ENCODE measurements at regions not wholly inside any gene's neighbourhood (a gene's known extent, or its start where the extent isn't known, plus 50 kb on each side); places are given as distances from the start of the nearest gene placed in this dataset.

- Histone ChIP-seq H3K4me1 (ENCODE audit: low read length) (no peaks in the 10 kb centered on the region), H4K20me1 (ENCODE audit: insufficient read depth, low read length) (no peaks in the 10 kb centered on the region), H3K79me2 (ENCODE audit: low read length) (no peaks in the 10 kb centered on the region), H3K9me2 (replicated peaks; ENCODE audit: insufficient read depth, low read length) (no peaks in the 10 kb centered on the region), H3K9ac (ENCODE audit: low read length) (no peak overlapping the region), H3K27me3 (replicated peaks; ENCODE audit: insufficient read depth, low read length) (no peaks in the 10 kb centered on the region), H3K4me3 (ENCODE audit: low read length) (no peak overlapping the region), H3K27ac (ENCODE audit: low read length) (no peak overlapping the region), H3K36me3 (replicated peaks; ENCODE audit: insufficient read depth, low read length) (no peaks in the 10 kb centered on the region), H3K9me3 (replicated peaks; ENCODE audit: insufficient read depth, low read length) (no peaks in the 10 kb centered on the region), H3F3A (ENCODE audit: insufficient read depth, low read length) (no peaks in the 10 kb centered on the region), H2AFZ (ENCODE audit: low read length) (no peak overlapping the region), H3K4me2 (ENCODE audit: low read depth, low read length) (no peak overlapping the region)
- no peak for DNase-seq
- TF ChIP-seq, protein P1, sequence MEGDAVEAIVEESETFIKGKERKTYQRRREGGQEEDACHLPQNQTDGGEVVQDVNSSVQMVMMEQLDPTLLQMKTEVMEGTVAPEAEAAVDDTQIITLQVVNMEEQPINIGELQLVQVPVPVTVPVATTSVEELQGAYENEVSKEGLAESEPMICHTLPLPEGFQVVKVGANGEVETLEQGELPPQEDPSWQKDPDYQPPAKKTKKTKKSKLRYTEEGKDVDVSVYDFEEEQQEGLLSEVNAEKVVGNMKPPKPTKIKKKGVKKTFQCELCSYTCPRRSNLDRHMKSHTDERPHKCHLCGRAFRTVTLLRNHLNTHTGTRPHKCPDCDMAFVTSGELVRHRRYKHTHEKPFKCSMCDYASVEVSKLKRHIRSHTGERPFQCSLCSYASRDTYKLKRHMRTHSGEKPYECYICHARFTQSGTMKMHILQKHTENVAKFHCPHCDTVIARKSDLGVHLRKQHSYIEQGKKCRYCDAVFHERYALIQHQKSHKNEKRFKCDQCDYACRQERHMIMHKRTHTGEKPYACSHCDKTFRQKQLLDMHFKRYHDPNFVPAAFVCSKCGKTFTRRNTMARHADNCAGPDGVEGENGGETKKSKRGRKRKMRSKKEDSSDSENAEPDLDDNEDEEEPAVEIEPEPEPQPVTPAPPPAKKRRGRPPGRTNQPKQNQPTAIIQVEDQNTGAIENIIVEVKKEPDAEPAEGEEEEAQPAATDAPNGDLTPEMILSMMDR (IDR thresholded peaks at IDR 0.05; ENCODE audit: low read length) = no peak
- TF ChIP-seq EZH2 (optimal IDR thresholded peaks at IDR 0.05; ENCODE audit: low read depth, low read length) (no peak), EZH2phosphoT487 (IDR thresholded peaks at IDR 0.05; ENCODE audit: low read length) (no peak)
These were observed 1327.5 kb upstream of the CDH8 start for GRCh38 chr16:63363738-63364137.

GRCh38 chr16:63361032-63361624, 1324.9 kb upstream of the CDH8 start:
- H3K27ac ChIP-seq (ENCODE audit: low read length) = no peak overlapping the region
- H4K20me1 ChIP-seq (ENCODE audit: insufficient read depth, low read length) = no peaks in the 10 kb centered on the region
- DNase-seq = peak; percentile 74
- no peaks in the 10 kb centered on the region for H3K27me3 ChIP-seq (replicated peaks; ENCODE audit: insufficient read depth, low read length)
- no peaks in the 10 kb centered on the region for H3K36me3 ChIP-seq (replicated peaks; ENCODE audit: insufficient read depth, low read length)
- no peaks in the 10 kb centered on the region for H3K9me3 ChIP-seq (replicated peaks; ENCODE audit: insufficient read depth, low read length)
- H2AFZ ChIP-seq (ENCODE audit: low read length) = no peak overlapping the region
- H3K79me2 ChIP-seq (ENCODE audit: low read length) = no peaks in the 10 kb centered on the region
- TF ChIP-seq EZH2 (optimal IDR thresholded peaks at IDR 0.05; ENCODE audit: low read depth, low read length) = no peak
- TF ChIP-seq, protein P1 (IDR thresholded peaks at IDR 0.05; ENCODE audit: low read length) = peak; percentile 79
- no peak for TF ChIP-seq EZH2phosphoT487 (IDR thresholded peaks at IDR 0.05; ENCODE audit: low read length)
- H3K9me2 ChIP-seq (replicated peaks; ENCODE audit: insufficient read depth, low read length) = no peaks in the 10 kb centered on the region
- no peak overlapping the region for H3K4me2 ChIP-seq (ENCODE audit: low read depth, low read length)
- H3K9ac ChIP-seq (ENCODE audit: low read length) = no peak overlapping the region
- H3K4me3 ChIP-seq (ENCODE audit: low read length) = no peak overlapping the region
- no peaks in the 10 kb centered on the region for H3K4me1 ChIP-seq (ENCODE audit: low read length)
- H3F3A ChIP-seq (ENCODE audit: insufficient read depth, low read length) = no peaks in the 10 kb centered on the region

DNA sequence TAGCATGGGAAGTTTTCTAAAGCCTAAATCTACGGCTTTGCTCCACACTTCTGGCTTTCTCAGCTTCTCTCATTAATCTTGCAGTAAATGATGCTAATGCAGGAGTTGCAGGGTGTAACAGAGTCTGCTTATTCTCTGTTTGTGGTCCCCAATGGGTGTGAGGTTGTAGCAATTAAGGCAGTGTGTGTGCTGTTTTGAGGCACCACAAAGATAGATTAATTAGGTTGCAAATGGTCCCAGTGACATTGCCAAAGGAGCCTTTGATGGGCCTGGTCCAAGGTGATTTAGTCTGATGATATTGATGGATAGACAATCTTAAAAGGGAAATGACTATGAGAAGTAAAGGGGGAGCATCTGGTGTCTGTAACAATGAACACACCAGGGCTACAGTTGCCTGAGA, 1313.7 kb upstream of the CDH8 start:
- no peak for TF ChIP-seq EZH2 (optimal IDR thresholded peaks at IDR 0.05; ENCODE audit: low read depth, low read length)
- TF ChIP-seq, protein P1 (IDR thresholded peaks at IDR 0.05; ENCODE audit: low read length) = no peak
- no peak for TF ChIP-seq EZH2phosphoT487 (IDR thresholded peaks at IDR 0.05; ENCODE audit: low read length)

More for the DNA sequence above, 1313.7 kb upstream of the CDH8 start:
- no peak overlapping the region for H3K9ac ChIP-seq (ENCODE audit: low read length)
- no peak overlapping the region for H3K27ac ChIP-seq (ENCODE audit: low read length)
- no peak overlapping the region for H2AFZ ChIP-seq (ENCODE audit: low read length)
- no peak overlapping the region for H3K4me2 ChIP-seq (ENCODE audit: low read depth, low read length)
- H3F3A ChIP-seq (ENCODE audit: insufficient read depth, low read length) = no peaks in the 10 kb centered on the region
- no peaks in the 10 kb centered on the region for H3K9me3 ChIP-seq (replicated peaks; ENCODE audit: insufficient read depth, low read length)
- no peaks in the 10 kb centered on the region for H3K9me2 ChIP-seq (replicated peaks; ENCODE audit: insufficient read depth, low read length)
- H3K4me1 ChIP-seq (ENCODE audit: low read length) = no peaks in the 10 kb centered on the region
- no peaks in the 10 kb centered on the region for H3K36me3 ChIP-seq (replicated peaks; ENCODE audit: insufficient read depth, low read length)
- no peaks in the 10 kb centered on the region for H3K79me2 ChIP-seq (ENCODE audit: low read length)
- no peaks in the 10 kb centered on the region for H4K20me1 ChIP-seq (ENCODE audit: insufficient read depth, low read length)
- DNase-seq = no peak
- H3K27me3 ChIP-seq (replicated peaks; ENCODE audit: insufficient read depth, low read length) = no peaks in the 10 kb centered on the region
- H3K4me3 ChIP-seq (ENCODE audit: low read length) = no peak overlapping the region
